Panc1 (cell line): ENCODE measurements at regions not wholly inside any gene's neighbourhood (a gene's known extent, or its start where the extent isn't known, plus 50 kb on each side); places are given as distances from the start of the nearest gene placed in this dataset.

Experiments
- ATAC-seq: fragments of 200-7000 bp; cut with Tn5 transposase; 2 replicates; pipeline ENCODE4 v1.9.1; 2020; ENCODE audit warnings: mild to moderate bottlenecking, moderate library complexity
- BruUV-seq: library from RNA; stranded (reverse); fragments of 400-500 nt; replicated peaks from 2 replicates; lab custom pipeline; 2021; lab: Mats Ljungman, UMichigan
- CTCF ChIA-PET: fragments of 300-600 bp; sonication (Branson Sonifier 250); formaldehyde crosslinking; loops from one replicate; lab custom pipeline; 2022; ENCODE audit warnings: antibody characterized with exemption; lab: Charles Lee
- POLR2A ChIA-PET: fragments of 300-600 bp; sonication (Branson Sonifier 250); formaldehyde crosslinking; loops from one replicate; lab custom pipeline; 2022; ENCODE audit warnings: antibody characterized with exemption; lab: Charles Lee
- DNase-seq: peaks from one replicate; pipeline ENCODE4 v3.0.0-alpha.2; 2010; ENCODE audit warnings: low read depth, low spot score
- H3K27ac ChIP-seq: 2 replicates; pipeline ENCODE4 v1.5.1; 2011; ENCODE audit warnings: mild to moderate bottlenecking, low read length, inconsistent platforms
- H3K27me3 ChIP-seq: fragments of 200-500 bp; sonication (Bioruptor generic); 2 replicates; pipeline ENCODE4 v1.6.0; 2014; ENCODE audit warnings: low read length, inconsistent platforms; ENCODE audit not compliant: control insufficient read depth, insufficient read depth
- H3K36me3 ChIP-seq: fragments of 200-500 bp; sonication (Bioruptor generic); 2 replicates; pipeline ENCODE4 v1.5.1; 2014; ENCODE audit warnings: inconsistent platforms, mild to moderate bottlenecking, low read length, moderate library complexity; ENCODE audit not compliant: control insufficient read depth, insufficient read depth
- H3K4me1 ChIP-seq: 2 replicates; pipeline ENCODE4 v1.5.1; 2011; ENCODE audit warnings: inconsistent platforms, mild to moderate bottlenecking, low read length, moderate library complexity; ENCODE audit not compliant: control insufficient read depth, insufficient read depth
- H3K4me3 ChIP-seq, 2 experiments: 2 replicates each; pipeline ENCODE4 v1.5.1; 2011 to 2012; ENCODE audit warnings: low read depth in 2 of 2, low read length in 2 of 2, mild to moderate bottlenecking in 2 of 2, inconsistent platforms in 1 of 2, moderate library complexity in 1 of 2
- H3K9me3 ChIP-seq: fragments of 200-500 bp; sonication (Bioruptor generic); 2 replicates; pipeline ENCODE4 v1.5.1; 2014; ENCODE audit warnings: low read depth, mild to moderate bottlenecking, inconsistent platforms, low read length, moderate library complexity; ENCODE audit not compliant: control insufficient read depth, insufficient read depth
- CTCF ChIP-seq: fragments of 450-650 bp; IDR thresholded peaks from 2 replicates; pipeline ENCODE4 v1.5.1; 2017; ENCODE audit warnings: mild to moderate bottlenecking
- POLR2AphosphoS5 ChIP-seq: IDR thresholded peaks from 2 replicates; pipeline ENCODE4 v1.6.1; 2012; ENCODE audit warnings: mild to moderate bottlenecking, low read depth, low read length, moderate library complexity
- REST ChIP-seq, 2 experiments: IDR thresholded peaks; 2 replicates each; pipeline ENCODE4 v1.6.1; 2011 to 2012; ENCODE audit warnings: low read depth in 2 of 2, control low read depth in 1 of 2, low read length in 1 of 2, mild to moderate bottlenecking in 1 of 2, moderate library complexity in 1 of 2; ENCODE audit not compliant: insufficient read depth in 1 of 2
- SIN3A ChIP-seq: IDR thresholded peaks from 2 replicates; pipeline ENCODE4 v1.6.1; 2012; ENCODE audit warnings: low read depth, mild to moderate bottlenecking, low read length, moderate library complexity, borderline replicate concordance; ENCODE audit not compliant: insufficient read depth
- TCF7L2 ChIP-seq: IDR thresholded peaks from 2 replicates; pipeline ENCODE4 v1.6.1; 2011; ENCODE audit warnings: mild to moderate bottlenecking, low read depth, low read length, inconsistent platforms
- in situ Hi-C: cut with HindIII; loops from 2 replicates; pipeline ENCODE4 v1.10.0; 2016; ENCODE audit warnings: low sequenced_read_pairs, low pct_unique_long_range_greater_than_20kb
- intact Hi-C: fragments of 100-400 bp; cut with micrococcal nuclease; formaldehyde crosslinking; loops from one replicate; pipeline ENCODE4 v1.10.0; 2022; ENCODE audit not compliant: unreplicated experiment

DNA sequence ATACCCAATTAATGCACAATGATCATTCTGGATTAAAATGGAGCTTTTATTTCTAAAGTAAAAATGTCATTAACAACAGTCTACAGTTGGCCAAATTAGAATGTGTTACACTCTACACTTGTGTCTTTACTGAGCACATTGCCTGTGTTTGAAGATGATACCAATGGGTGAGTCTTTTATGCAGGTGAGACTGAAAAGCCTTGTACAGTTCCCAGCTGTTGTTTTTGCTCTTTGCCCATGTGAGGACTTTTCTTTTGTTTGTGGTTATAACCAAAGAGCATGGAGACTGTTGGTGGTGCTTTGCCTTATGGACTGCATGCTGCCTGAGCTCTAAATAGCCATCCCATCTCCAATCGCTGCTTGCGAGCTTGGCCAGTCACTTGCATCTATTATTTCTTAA, 264.5 kb downstream of the GATA3 start:
- in situ Hi-C loops (no loop called here), intact Hi-C loops (no loop called here)
- H3K4me1 ChIP-seq, result no peaks in the 10 kb centered on the region
- ChIA-PET POLR2A (no interaction called here), CTCF (no interaction called here)
- DNase-seq, result no peak
- H3K27ac ChIP-seq, result no peak overlapping the region
- H3K27me3 ChIP-seq, result no peaks in the 10 kb centered on the region
- no peaks in the 10 kb centered on the region for H3K36me3 ChIP-seq
- no peak for ATAC-seq
- no TSS peak for BruUV-seq
- no peaks in the 10 kb centered on the region for H3K9me3 ChIP-seq
- TF ChIP-seq REST (IDR thresholded peaks at IDR 0.05; ENCODE audit: insufficient read depth in 1 of 2, low read depth in 2 of 2, low read length in 1 of 2) (no peak), CTCF (no peak), TCF7L2 (no peak), POLR2AphosphoS5 (no peak), SIN3A (no peak)
- H3K4me3 ChIP-seq, result no peak overlapping the region

DNA sequence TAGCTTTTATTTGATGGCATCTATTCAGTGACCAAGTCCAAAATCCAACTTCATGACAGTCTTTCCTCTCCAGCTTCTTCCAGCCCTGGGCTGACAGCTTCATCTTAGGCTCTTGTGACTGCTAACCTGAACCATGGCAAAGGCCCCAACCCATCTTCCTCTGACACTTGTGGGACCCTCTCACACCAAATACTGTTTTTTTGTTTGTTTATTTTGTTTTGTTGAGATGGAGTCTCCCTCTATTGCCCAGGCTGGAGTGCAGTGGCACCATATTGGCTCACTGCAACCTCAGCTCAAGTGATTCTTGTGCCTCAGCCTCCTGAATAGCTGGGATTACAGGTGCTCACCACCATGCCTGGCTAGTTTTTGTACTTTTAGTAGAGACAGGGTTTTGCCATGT, 265.2 kb downstream of the GATA3 start:
- Histone ChIP-seq H3K27me3 (no peaks in the 10 kb centered on the region), H3K4me1 (no peaks in the 10 kb centered on the region), H3K27ac (no peak overlapping the region), H3K4me3 (no peak overlapping the region), H3K36me3 (no peaks in the 10 kb centered on the region), H3K9me3 (no peaks in the 10 kb centered on the region)
- in situ Hi-C loops, result no loop called here
- no TSS peak for BruUV-seq
- ChIA-PET CTCF (no interaction called here), POLR2A (no interaction called here)
- no peak for ATAC-seq
- TF ChIP-seq SIN3A, result no peak
- no peak for TF ChIP-seq CTCF
- TF ChIP-seq TCF7L2, result no peak
- no peak for TF ChIP-seq REST (IDR thresholded peaks at IDR 0.05; ENCODE audit: insufficient read depth in 1 of 2, low read depth in 2 of 2, low read length in 1 of 2)
- TF ChIP-seq POLR2AphosphoS5, result no peak
- intact Hi-C loops, result no loop called here
- DNase-seq, result no peak
